RWPE2 (cell line): ENCODE measurements at regions not wholly inside any gene's neighbourhood (a gene's known extent, or its start where the extent isn't known, plus 50 kb on each side); places are given as distances from the start of the nearest gene placed in this dataset.

Experiments used
- ATAC-seq: fragments of 200-7000 bp; cut with Tn5 transposase; 3 replicates; pipeline ENCODE4 v1.9.1; 2021; ENCODE audit warnings: low read depth
- DNase-seq: peaks from one replicate; pipeline ENCODE4 v3.0.0-alpha.2; 2020; ENCODE audit warnings: low spot score
- H3K27ac ChIP-seq: fragments of 450-650 bp; 2 replicates; pipeline ENCODE4 v1.5.1; 2017; ENCODE audit warnings: mild to moderate bottlenecking; ENCODE audit not compliant: poor library complexity, severe bottlenecking
- H3K27me3 ChIP-seq: fragments of 250-450 bp; sonication (Bioruptor Pico); 2 replicates; pipeline ENCODE4 v1.5.1; 2021; ENCODE audit warnings: mild to moderate bottlenecking, moderate library complexity; ENCODE audit not compliant: insufficient read depth, poor library complexity, severe bottlenecking
- H3K36me3 ChIP-seq: fragments of 250-450 bp; sonication (Bioruptor Pico); 2 replicates; pipeline ENCODE4 v1.5.1; 2020; ENCODE audit warnings: low read depth, mild to moderate bottlenecking, moderate library complexity
- H3K4me1 ChIP-seq: fragments of 250-450 bp; sonication (Bioruptor Pico); 2 replicates; pipeline ENCODE4 v1.5.1; 2021; ENCODE audit warnings: mild to moderate bottlenecking, moderate library complexity; ENCODE audit not compliant: insufficient read depth, poor library complexity, severe bottlenecking
- H3K4me3 ChIP-seq: fragments of 250-450 bp; sonication (Bioruptor Pico); 2 replicates; pipeline ENCODE4 v1.5.1; 2021; ENCODE audit warnings: mild to moderate bottlenecking, moderate library complexity; ENCODE audit not compliant: severe bottlenecking
- H3K9me3 ChIP-seq: fragments of 250-450 bp; sonication (Bioruptor Pico); 2 replicates; pipeline ENCODE4 v1.5.1; 2021; ENCODE audit warnings: mild to moderate bottlenecking, moderate library complexity; ENCODE audit not compliant: severe bottlenecking
- TF ChIP-seq, protein P1 (sequence below): fragments of 450-650 bp; IDR thresholded peaks from one replicate; pipeline ENCODE4 v1.5.1; 2017; ENCODE audit warnings: mild to moderate bottlenecking, moderate library complexity; ENCODE audit not compliant: poor library complexity, severe bottlenecking

GRCh38 chr6:27778625-27779417 is 133.4 kb downstream of the OR2B2 start:
- TF ChIP-seq, protein P1, sequence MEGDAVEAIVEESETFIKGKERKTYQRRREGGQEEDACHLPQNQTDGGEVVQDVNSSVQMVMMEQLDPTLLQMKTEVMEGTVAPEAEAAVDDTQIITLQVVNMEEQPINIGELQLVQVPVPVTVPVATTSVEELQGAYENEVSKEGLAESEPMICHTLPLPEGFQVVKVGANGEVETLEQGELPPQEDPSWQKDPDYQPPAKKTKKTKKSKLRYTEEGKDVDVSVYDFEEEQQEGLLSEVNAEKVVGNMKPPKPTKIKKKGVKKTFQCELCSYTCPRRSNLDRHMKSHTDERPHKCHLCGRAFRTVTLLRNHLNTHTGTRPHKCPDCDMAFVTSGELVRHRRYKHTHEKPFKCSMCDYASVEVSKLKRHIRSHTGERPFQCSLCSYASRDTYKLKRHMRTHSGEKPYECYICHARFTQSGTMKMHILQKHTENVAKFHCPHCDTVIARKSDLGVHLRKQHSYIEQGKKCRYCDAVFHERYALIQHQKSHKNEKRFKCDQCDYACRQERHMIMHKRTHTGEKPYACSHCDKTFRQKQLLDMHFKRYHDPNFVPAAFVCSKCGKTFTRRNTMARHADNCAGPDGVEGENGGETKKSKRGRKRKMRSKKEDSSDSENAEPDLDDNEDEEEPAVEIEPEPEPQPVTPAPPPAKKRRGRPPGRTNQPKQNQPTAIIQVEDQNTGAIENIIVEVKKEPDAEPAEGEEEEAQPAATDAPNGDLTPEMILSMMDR, result no peak
- Histone ChIP-seq H3K27ac (no peak overlapping the region), H3K36me3 (no peaks in the 10 kb centered on the region), H3K4me3 (no peak overlapping the region), H3K9me3 (no peaks in the 10 kb centered on the region), H3K4me1 (peaks cover 5% of the 10 kb centered on the region), H3K27me3 (no peaks in the 10 kb centered on the region)
- DNase-seq (no peak), ATAC-seq (no peak)

DNA sequence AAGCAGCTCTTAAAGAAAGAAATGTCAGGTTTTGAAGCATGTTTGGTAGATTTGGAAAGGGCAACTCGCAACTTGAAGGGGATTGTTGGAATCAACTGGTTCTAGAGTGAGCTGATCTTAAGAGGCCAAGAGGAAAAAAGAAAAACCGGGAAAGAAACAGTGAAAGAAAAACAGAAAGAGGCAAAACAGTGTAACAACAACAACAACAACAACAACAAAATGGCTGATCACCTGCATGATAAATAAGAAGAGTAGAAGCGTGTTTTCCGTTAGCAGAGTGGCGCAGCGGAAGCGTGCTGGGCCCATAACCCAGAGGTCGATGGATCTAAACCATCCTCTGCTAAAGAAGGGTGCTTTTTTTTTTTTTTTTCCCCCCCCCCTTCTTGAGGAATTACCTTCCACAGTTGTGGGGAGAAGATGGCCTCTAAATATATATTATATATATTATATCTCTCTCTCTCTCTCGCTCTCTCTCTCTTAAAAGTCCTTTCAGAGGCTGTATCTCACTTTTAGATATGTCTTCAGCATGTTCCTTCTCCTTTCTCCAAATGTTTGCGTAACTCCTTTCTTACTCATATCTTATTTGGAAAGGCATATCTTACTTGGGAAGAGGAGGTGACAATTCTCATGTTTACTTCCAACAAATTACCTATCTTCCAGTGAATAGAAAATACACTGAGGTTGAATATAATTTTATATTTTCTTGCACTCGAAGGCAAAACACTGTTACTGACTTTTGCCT is 134.4 kb downstream of the OR2B2 start:
- H3K27me3 ChIP-seq, result no peaks in the 10 kb centered on the region
- DNase-seq, result no peak
- H3K4me3 ChIP-seq, result no peak overlapping the region
- no peak for ATAC-seq
- TF ChIP-seq, protein P1, result no peak
- H3K27ac ChIP-seq, result no peak overlapping the region
- no peaks in the 10 kb centered on the region for H3K9me3 ChIP-seq
- no peaks in the 10 kb centered on the region for H3K36me3 ChIP-seq
- peaks cover 5% of the 10 kb centered on the region for H3K4me1 ChIP-seq

- Histone ChIP-seq H3K9me3 (no peaks in the 10 kb centered on the region), H3K27ac (no peak overlapping the region), H3K4me3 (no peak overlapping the region), H3K4me1 (peaks cover 5% of the 10 kb centered on the region), H3K27me3 (no peaks in the 10 kb centered on the region), H3K36me3 (no peaks in the 10 kb centered on the region)
- TF ChIP-seq, protein P1, result no peak
- ATAC-seq (no peak), DNase-seq (no peak)
Observed at GRCh38 chr6:27777126-27777525, 135.1 kb downstream of the OR2B2 start.

- H3K9me3 ChIP-seq, result no peaks in the 10 kb centered on the region
- no peak overlapping the region for H3K27ac ChIP-seq
- DNase-seq (no peak), ATAC-seq (no peak)
- H3K4me1 ChIP-seq, result peaks cover 5% of the 10 kb centered on the region
- no peaks in the 10 kb centered on the region for H3K27me3 ChIP-seq
- H3K36me3 ChIP-seq, result no peaks in the 10 kb centered on the region
- H3K4me3 ChIP-seq, result no peak overlapping the region
- TF ChIP-seq, protein P1, result no peak
Observed at GRCh38 chr6:27776504-27776903, 135.7 kb downstream of the OR2B2 start.
